GM23338 (cell line): ENCODE measurements at regions not wholly inside any gene's neighbourhood (a gene's known extent, or its start where the extent isn't known, plus 50 kb on each side); places are given as distances from the start of the nearest gene placed in this dataset.

Experiments
- ATAC-seq: fragments of 200-7000 bp; cut with Tn5 transposase; 3 replicates; pipeline ENCODE4 v1.9.1; 2020
- DNase-seq: peaks from one replicate; pipeline ENCODE4 v3.0.0-alpha.2; 2015; ENCODE audit warnings: low spot score
- H2AFZ ChIP-seq: fragments of 200-600 bp; sonication (generic); 2 replicates; pipeline ENCODE4 v1.8.0; 2016; ENCODE audit warnings: antibody characterized with exemption, mild to moderate bottlenecking, moderate library complexity
- H3F3A ChIP-seq: fragments of 200-600 bp; sonication (generic); replicated peaks from 2 replicates; pipeline ENCODE4 v1.8.0; 2017; ENCODE audit warnings: antibody characterized with exemption, mixed run types, low read depth
- H3K27ac ChIP-seq: fragments of 200-600 bp; sonication (generic); 2 replicates; pipeline ENCODE4 v1.6.1; 2016; ENCODE audit warnings: low read depth
- H3K27me3 ChIP-seq: fragments of 200-600 bp; sonication (generic); 2 replicates; pipeline ENCODE4 v1.8.0; 2016; ENCODE audit warnings: mild to moderate bottlenecking, mixed run types, moderate library complexity; ENCODE audit not compliant: insufficient read depth
- H3K36me3 ChIP-seq: fragments of 200-600 bp; sonication (generic); 2 replicates; pipeline ENCODE4 v1.8.0; 2016; ENCODE audit warnings: mild to moderate bottlenecking; ENCODE audit not compliant: insufficient read depth
- H3K4me1 ChIP-seq: fragments of 200-600 bp; sonication (generic); 2 replicates; pipeline ENCODE4 v1.8.0; 2016; ENCODE audit warnings: mild to moderate bottlenecking, moderate library complexity; ENCODE audit not compliant: insufficient read depth
- H3K4me2 ChIP-seq: fragments of 200-600 bp; sonication (generic); 2 replicates; pipeline ENCODE4 v1.7.1; 2017; ENCODE audit warnings: mixed run types
- H3K4me3 ChIP-seq: fragments of 200-600 bp; sonication (generic); 2 replicates; pipeline ENCODE4 v1.6.1; 2016; ENCODE audit warnings: mixed run types
- H3K79me2 ChIP-seq: fragments of 200-600 bp; sonication (generic); replicated peaks from 2 replicates; pipeline ENCODE4 v1.8.0; 2017; ENCODE audit warnings: mild to moderate bottlenecking; ENCODE audit not compliant: insufficient read depth
- H3K9me2 ChIP-seq: fragments of 200-600 bp; sonication (generic); 2 replicates; pipeline ENCODE4 v1.8.0; 2017; ENCODE audit not compliant: insufficient read depth
- H4K20me1 ChIP-seq: fragments of 200-600 bp; sonication (generic); replicated peaks from 2 replicates; pipeline ENCODE4 v1.8.0; 2017; ENCODE audit warnings: mild to moderate bottlenecking; ENCODE audit not compliant: insufficient read depth
- H3K27ac Mint-ChIP-seq: 2 replicates; pipeline ENCODE4 v1.8.0; 2020; ENCODE audit warnings: inconsistent platforms, mild to moderate bottlenecking, moderate library complexity, mixed read lengths
- H3K27me3 Mint-ChIP-seq: 3 replicates; pipeline ENCODE4 v1.8.0; 2022; ENCODE audit warnings: low read depth, mild to moderate bottlenecking, moderate library complexity, mixed read lengths, inconsistent platforms; ENCODE audit not compliant: insufficient read depth, poor library complexity
- H3K36me3 Mint-ChIP-seq: 3 replicates; pipeline ENCODE4 v1.8.0; 2021; ENCODE audit warnings: low read depth, mild to moderate bottlenecking, inconsistent platforms, moderate library complexity, mixed read lengths
- H3K4me1 Mint-ChIP-seq: 3 replicates; pipeline ENCODE4 v1.8.0; 2020; ENCODE audit warnings: mild to moderate bottlenecking, inconsistent platforms, mixed read lengths
- H3K4me3 Mint-ChIP-seq: 3 replicates; pipeline ENCODE4 v1.8.0; 2021; ENCODE audit warnings: moderate library complexity, mild to moderate bottlenecking, inconsistent platforms, mixed read lengths
- H3K9me3 Mint-ChIP-seq: 3 replicates; pipeline ENCODE4 v1.8.0; 2020; ENCODE audit warnings: moderate library complexity, mild to moderate bottlenecking, inconsistent platforms, mixed read lengths
- CREB1 ChIP-seq: fragments of 250-450 bp; sonication (Bioruptor Pico); IDR thresholded peaks from 2 replicates; pipeline ENCODE4 v1.5.0; 2020; ENCODE audit warnings: low read depth, mild to moderate bottlenecking, moderate library complexity
- JUNB ChIP-seq: IDR thresholded peaks from one replicate; pipeline ENCODE4 v1.6.1; 2016; ENCODE audit warnings: antibody characterized with exemption; ENCODE audit not compliant: unreplicated experiment
- NANOG ChIP-seq: IDR thresholded peaks from 2 replicates; pipeline ENCODE4 v1.6.1; 2016; ENCODE audit warnings: antibody characterized with exemption, borderline replicate concordance
- POLR2AphosphoS5 ChIP-seq: IDR thresholded peaks from 2 replicates; pipeline ENCODE4 v1.6.1; 2016; ENCODE audit warnings: antibody characterized with exemption, low read depth
- STAT1 ChIP-seq: IDR thresholded peaks from one replicate; pipeline ENCODE4 v1.6.1; 2016; ENCODE audit warnings: antibody characterized with exemption; ENCODE audit not compliant: unreplicated experiment
- ZNF114 ChIP-seq: fragments of 250-450 bp; sonication (Bioruptor Pico); IDR thresholded peaks from 2 replicates; pipeline ENCODE4 v1.5.0; 2020; ENCODE audit warnings: mild to moderate bottlenecking, moderate library complexity
- ZNF331 ChIP-seq: fragments of 250-450 bp; sonication (Bioruptor Pico); IDR thresholded peaks from 2 replicates; pipeline ENCODE4 v1.5.0; 2020; ENCODE audit warnings: low read depth, mild to moderate bottlenecking, moderate library complexity
- ZNF462 ChIP-seq: fragments of 250-450 bp; sonication (Bioruptor Pico); IDR thresholded peaks from 2 replicates; pipeline ENCODE4 v1.5.0; 2020; ENCODE audit warnings: mild to moderate bottlenecking, moderate library complexity
- TF ChIP-seq, protein P1 (sequence below): IDR thresholded peaks from one replicate; pipeline ENCODE4 v1.6.1; 2018; ENCODE audit warnings: antibody characterized with exemption; ENCODE audit not compliant: unreplicated experiment
- TF ChIP-seq, protein P2 (sequence below), 2 experiments: fragments of 200-600 bp in 1 of 2; sonication (generic) in 1 of 2; conservative IDR thresholded peaks; 2 replicates each; pipeline versions ENCODE4 v1.5.1 to v1.6.1; 2016 to 2017; ENCODE audit warnings: antibody characterized with exemption in 2 of 2, low read depth in 2 of 2, mild to moderate bottlenecking in 2 of 2, moderate library complexity in 1 of 2

DNA sequence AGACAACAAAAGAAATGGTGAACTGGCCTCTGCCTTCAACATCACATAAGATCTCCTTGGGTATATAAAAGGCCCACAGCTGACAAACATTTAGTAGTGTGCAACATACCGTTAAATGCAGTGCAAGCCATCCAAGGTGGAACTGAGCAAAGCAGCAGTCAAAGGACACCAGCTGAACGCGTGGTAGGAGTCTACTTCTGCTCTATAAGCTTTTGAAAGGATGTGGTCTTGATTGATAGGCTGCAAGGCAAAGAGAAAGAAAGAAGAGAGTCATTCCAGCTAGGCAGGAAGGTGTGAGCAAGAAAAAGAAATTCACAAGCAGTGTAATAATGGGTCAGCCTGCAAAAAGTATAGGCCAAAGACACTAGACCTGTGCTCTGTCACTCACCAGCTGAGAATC, 356.3 kb downstream of the SATB2 start:
- Histone ChIP-seq H2AFZ (0 out of 2 replicates have a peak overlapping the region, but pooled peaks have one; percentile 20), H3K36me3 (no peaks in the 10 kb centered on the region), H3K79me2 (no peaks in the 10 kb centered on the region), H4K20me1 (no peaks in the 10 kb centered on the region), H3K4me3 (no peak overlapping the region), H3K27ac (no peak overlapping the region), H3K4me1 (no peaks in the 10 kb centered on the region), H3K27me3 (no peaks in the 10 kb centered on the region), H3K9me2 (no peaks in the 10 kb centered on the region), H3K4me2 (no peak overlapping the region), H3F3A (no peaks in the 10 kb centered on the region)
- Mint-ChIP-seq H3K9me3 (no peaks in the 10 kb centered on the region), H3K36me3 (no peaks in the 10 kb centered on the region), H3K4me1 (peaks cover 9% of the 10 kb centered on the region; the same call in 2 of the 3 replicates), H3K27ac (no peak overlapping the region), H3K4me3 (no peak overlapping the region), H3K27me3 (peaks cover 2% of the 10 kb centered on the region)
- ATAC-seq (no peak), DNase-seq (no peak)
- TF ChIP-seq ZNF114 (CRISPR knock-in tag) (no peak), STAT1 (no peak), ZNF462 (CRISPR knock-in tag) (no peak), POLR2AphosphoS5 (no peak), CREB1 (CRISPR knock-in tag) (no peak), ZNF331 (CRISPR knock-in tag) (no peak), NANOG (no peak), JUNB (no peak)
- TF ChIP-seq, protein P1, sequence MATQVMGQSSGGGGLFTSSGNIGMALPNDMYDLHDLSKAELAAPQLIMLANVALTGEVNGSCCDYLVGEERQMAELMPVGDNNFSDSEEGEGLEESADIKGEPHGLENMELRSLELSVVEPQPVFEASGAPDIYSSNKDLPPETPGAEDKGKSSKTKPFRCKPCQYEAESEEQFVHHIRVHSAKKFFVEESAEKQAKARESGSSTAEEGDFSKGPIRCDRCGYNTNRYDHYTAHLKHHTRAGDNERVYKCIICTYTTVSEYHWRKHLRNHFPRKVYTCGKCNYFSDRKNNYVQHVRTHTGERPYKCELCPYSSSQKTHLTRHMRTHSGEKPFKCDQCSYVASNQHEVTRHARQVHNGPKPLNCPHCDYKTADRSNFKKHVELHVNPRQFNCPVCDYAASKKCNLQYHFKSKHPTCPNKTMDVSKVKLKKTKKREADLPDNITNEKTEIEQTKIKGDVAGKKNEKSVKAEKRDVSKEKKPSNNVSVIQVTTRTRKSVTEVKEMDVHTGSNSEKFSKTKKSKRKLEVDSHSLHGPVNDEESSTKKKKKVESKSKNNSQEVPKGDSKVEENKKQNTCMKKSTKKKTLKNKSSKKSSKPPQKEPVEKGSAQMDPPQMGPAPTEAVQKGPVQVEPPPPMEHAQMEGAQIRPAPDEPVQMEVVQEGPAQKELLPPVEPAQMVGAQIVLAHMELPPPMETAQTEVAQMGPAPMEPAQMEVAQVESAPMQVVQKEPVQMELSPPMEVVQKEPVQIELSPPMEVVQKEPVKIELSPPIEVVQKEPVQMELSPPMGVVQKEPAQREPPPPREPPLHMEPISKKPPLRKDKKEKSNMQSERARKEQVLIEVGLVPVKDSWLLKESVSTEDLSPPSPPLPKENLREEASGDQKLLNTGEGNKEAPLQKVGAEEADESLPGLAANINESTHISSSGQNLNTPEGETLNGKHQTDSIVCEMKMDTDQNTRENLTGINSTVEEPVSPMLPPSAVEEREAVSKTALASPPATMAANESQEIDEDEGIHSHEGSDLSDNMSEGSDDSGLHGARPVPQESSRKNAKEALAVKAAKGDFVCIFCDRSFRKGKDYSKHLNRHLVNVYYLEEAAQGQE, result no peak
- TF ChIP-seq, protein P2, sequence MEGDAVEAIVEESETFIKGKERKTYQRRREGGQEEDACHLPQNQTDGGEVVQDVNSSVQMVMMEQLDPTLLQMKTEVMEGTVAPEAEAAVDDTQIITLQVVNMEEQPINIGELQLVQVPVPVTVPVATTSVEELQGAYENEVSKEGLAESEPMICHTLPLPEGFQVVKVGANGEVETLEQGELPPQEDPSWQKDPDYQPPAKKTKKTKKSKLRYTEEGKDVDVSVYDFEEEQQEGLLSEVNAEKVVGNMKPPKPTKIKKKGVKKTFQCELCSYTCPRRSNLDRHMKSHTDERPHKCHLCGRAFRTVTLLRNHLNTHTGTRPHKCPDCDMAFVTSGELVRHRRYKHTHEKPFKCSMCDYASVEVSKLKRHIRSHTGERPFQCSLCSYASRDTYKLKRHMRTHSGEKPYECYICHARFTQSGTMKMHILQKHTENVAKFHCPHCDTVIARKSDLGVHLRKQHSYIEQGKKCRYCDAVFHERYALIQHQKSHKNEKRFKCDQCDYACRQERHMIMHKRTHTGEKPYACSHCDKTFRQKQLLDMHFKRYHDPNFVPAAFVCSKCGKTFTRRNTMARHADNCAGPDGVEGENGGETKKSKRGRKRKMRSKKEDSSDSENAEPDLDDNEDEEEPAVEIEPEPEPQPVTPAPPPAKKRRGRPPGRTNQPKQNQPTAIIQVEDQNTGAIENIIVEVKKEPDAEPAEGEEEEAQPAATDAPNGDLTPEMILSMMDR (conservative IDR thresholded peaks at IDR 0.05; ENCODE audit: low read depth in 2 of 2), result no peak
